ENCODE measurements at regions not wholly inside any gene's neighbourhood (a gene's known extent, or its start where the extent isn't known, plus 50 kb on each side); places are given as distances from the start of the nearest gene placed in this dataset.
"Not testable (repeated sequence)": the region's sequence is repeated elsewhere in the genome, so short reads cannot be mapped to it uniquely, and the experiment has no call there.

GRCh38 chr4:173718504-173718903 lies 188.5 kb upstream of the HAND2 start:
- H3K9me3 ChIP-seq (ENCODE audit: control insufficient read depth in 1 of 2, insufficient read depth in 1 of 2, low read depth in 1 of 2, low read length in 2 of 2); H2AFZ ChIP-seq (ENCODE audit: low read depth, low read length, poor library complexity, severe bottlenecking); H3K36me3 ChIP-seq (ENCODE audit: control insufficient read depth in 1 of 2, insufficient read depth in 2 of 2, low read length in 2 of 2); RAD21 ChIA-PET (ENCODE audit: low non-redundant PET in 1 of 2, low total read pairs in 2 of 2, uncharacterized antibody in 2 of 2, unreplicated experiment in 2 of 2); H3K9me2 ChIP-seq (ENCODE audit: insufficient read depth); DNase-seq (ENCODE audit: low read depth, low spot score); H3K27ac ChIP-seq (ENCODE audit: low read depth, low read length); CTCF ChIA-PET; H3K4me2 ChIP-seq (ENCODE audit: low read length); POLR2A ChIA-PET; H3K4me1 ChIP-seq (ENCODE audit: control insufficient read depth in 1 of 2, insufficient read depth in 2 of 2, low read length in 2 of 2); H3K9ac ChIP-seq (ENCODE audit: low read length); BruUV-seq (replicated peaks); ATAC-seq; H3K27me3 ChIP-seq (ENCODE audit: insufficient read depth, low read length); H3K79me2 ChIP-seq (ENCODE audit: insufficient read depth, low read length); H4K20me1 ChIP-seq (ENCODE audit: insufficient read depth); H3K4me3 ChIP-seq (replicated peaks in 1 of 2; ENCODE audit: low read depth in 1 of 2, low read length in 2 of 2); intact Hi-C loops (cut with micrococcal nuclease): not testable (repeated sequence)

- Histone ChIP-seq H3K36me3 (ENCODE audit: control insufficient read depth in 1 of 2, insufficient read depth in 2 of 2, low read length in 2 of 2) (no peaks in the 10 kb centered on the region), H4K20me1 (ENCODE audit: insufficient read depth) (no peaks in the 10 kb centered on the region), H3K9me3 (ENCODE audit: control insufficient read depth in 1 of 2, insufficient read depth in 1 of 2, low read depth in 1 of 2, low read length in 2 of 2) (no peaks in the 10 kb centered on the region), H3K9ac (ENCODE audit: low read length) (no peak overlapping the region), H3K4me2 (ENCODE audit: low read length) (no peak overlapping the region), H2AFZ (ENCODE audit: low read depth, low read length, poor library complexity, severe bottlenecking) (no peak overlapping the region), H3K27me3 (ENCODE audit: insufficient read depth, low read length) (peaks cover 4% of the 10 kb centered on the region; the same call in 1 of the 2 replicates), H3K27ac (ENCODE audit: low read depth, low read length) (no peak overlapping the region), H3K9me2 (ENCODE audit: insufficient read depth) (no peaks in the 10 kb centered on the region), H3K4me1 (ENCODE audit: control insufficient read depth in 1 of 2, insufficient read depth in 2 of 2, low read length in 2 of 2) (no peaks in the 10 kb centered on the region), H3K4me3 (replicated peaks in 1 of 2; ENCODE audit: low read depth in 1 of 2, low read length in 2 of 2) (no peak overlapping the region), H3K79me2 (ENCODE audit: insufficient read depth, low read length) (no peaks in the 10 kb centered on the region)
- DNase-seq (ENCODE audit: low read depth, low spot score) (no peak), ATAC-seq (no peak)
- ChIA-PET RAD21 (ENCODE audit: low non-redundant PET in 1 of 2, low total read pairs in 2 of 2, uncharacterized antibody in 2 of 2, unreplicated experiment in 2 of 2) (no interaction called here), CTCF (no interaction called here), POLR2A (no interaction called here)
- TF ChIP-seq EGR1 (IDR thresholded peaks at IDR 0.05; ENCODE audit: low read depth) = no peak
- no peak for TF ChIP-seq POLR2AphosphoS5 (IDR thresholded peaks at IDR 0.05; ENCODE audit: low read depth, low read length)
- no peak for TF ChIP-seq SP1 (IDR thresholded peaks at IDR 0.05; ENCODE audit: low read depth)
- no peak for TF ChIP-seq POLR2A (IDR thresholded peaks at IDR 0.05; ENCODE audit: borderline replicate concordance, extremely low read depth, insufficient read depth, insufficient read length)
- TF ChIP-seq ELF1 (IDR thresholded peaks at IDR 0.05; ENCODE audit: borderline replicate concordance, low read depth) = no peak
- no peak for TF ChIP-seq JUND (IDR thresholded peaks at IDR 0.05)
- TF ChIP-seq SRF (IDR thresholded peaks at IDR 0.05; ENCODE audit: low read depth) = no peak
- TF ChIP-seq EZH2 (IDR thresholded peaks at IDR 0.05) = no peak
- no peak for TF ChIP-seq RAD21 (IDR thresholded peaks at IDR 0.05; ENCODE audit: low read depth)
- no peak for TF ChIP-seq TCF7L2 (IDR thresholded peaks at IDR 0.05; ENCODE audit: borderline replicate concordance, extremely low read depth, insufficient read depth, insufficient read length)
- no peak for TF ChIP-seq EZH2phosphoT487 (IDR thresholded peaks at IDR 0.05; ENCODE audit: borderline replicate concordance)
- no peak for TF ChIP-seq MAX (IDR thresholded peaks at IDR 0.05)
- no peak for TF ChIP-seq ZNF274 (IDR thresholded peaks at IDR 0.05; ENCODE audit: low read depth, low read length)
- TF ChIP-seq ZFX (IDR thresholded peaks at IDR 0.05) = no peak
- no peak for TF ChIP-seq FOSL1 (IDR thresholded peaks at IDR 0.05; ENCODE audit: low read depth)
- TF ChIP-seq YY1 (IDR thresholded peaks at IDR 0.05; ENCODE audit: extremely low read depth, insufficient replicate concordance, low read depth, low read length) = no peak
- TF ChIP-seq REST (IDR thresholded peaks at IDR 0.05; ENCODE audit: low read depth) = no peak
- no peak for TF ChIP-seq CBX3 (IDR thresholded peaks at IDR 0.05; ENCODE audit: low read depth)
- TF ChIP-seq CTCF (IDR thresholded peaks at IDR 0.05 in 2 of 3, conservative IDR thresholded peaks at IDR 0.05 in 1 of 3; ENCODE audit: borderline replicate concordance in 1 of 3, insufficient read depth in 1 of 3, low read depth in 2 of 3, low read length in 2 of 3) = no peak
- intact Hi-C loops (cut with micrococcal nuclease) = no loop called here
- BruUV-seq (replicated peaks) = no TSS peak
Observed at GRCh38 chr4:173717581-173717980, 187.6 kb upstream of the HAND2 start.
